ENCODE measurements at regions not wholly inside any gene's neighbourhood (a gene's known extent, or its start where the extent isn't known, plus 50 kb on each side); places are given as distances from the start of the nearest gene placed in this dataset.

DNA sequence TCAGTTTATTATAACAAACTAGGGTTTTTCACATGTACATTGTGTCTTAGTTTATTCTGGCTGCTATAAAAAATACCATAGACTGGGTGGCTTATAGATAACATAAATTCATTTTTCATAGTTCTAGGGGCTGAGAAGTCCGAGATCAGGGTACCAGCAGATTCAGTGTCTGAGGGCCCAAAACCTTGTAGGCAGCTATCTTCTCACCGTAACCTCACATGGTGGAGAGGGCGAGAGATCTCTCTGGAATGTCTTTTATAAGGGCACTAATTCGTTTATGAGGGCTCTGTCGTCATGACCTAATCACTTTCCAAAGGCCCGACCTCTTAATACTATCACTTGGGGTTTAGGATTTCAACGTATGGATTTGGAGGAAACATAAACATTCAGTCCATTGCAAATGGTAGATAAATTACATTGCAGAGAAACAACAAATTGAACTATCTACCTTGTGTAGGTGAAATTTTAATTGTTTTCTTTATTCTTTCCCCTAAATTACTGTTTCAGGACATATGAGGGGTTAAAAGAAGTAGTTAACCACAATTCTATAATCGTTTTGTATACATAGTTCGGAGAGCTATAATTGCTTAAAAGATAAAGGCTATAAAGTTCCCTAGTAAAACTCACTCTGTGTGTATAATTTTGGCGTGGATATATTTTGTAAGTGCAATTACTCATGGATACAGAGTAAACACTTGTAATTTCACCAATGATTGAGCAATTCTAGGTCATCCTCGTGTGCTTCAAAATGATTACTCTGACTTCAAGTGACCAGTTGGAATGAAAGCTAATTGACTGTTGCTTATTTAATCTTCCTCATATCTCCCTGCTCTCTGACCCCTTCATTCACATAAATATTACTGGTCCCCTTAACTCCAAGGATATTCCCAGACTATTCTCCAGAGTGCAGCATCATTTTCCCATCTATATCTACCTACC, 247.5 kb upstream of the TMEM161B start:
- TF ChIP-seq BRCA1 (IDR thresholded peaks at IDR 0.05; ENCODE audit: low read depth, low read length) (no peak), GABPA (IDR thresholded peaks at IDR 0.05; ENCODE audit: low read depth) (no peak), TAF1 (IDR thresholded peaks at IDR 0.05; ENCODE audit: borderline replicate concordance, low read depth, low read length) (no peak), ATF7 (IDR thresholded peaks at IDR 0.05; ENCODE audit: low read depth) (no peak), TCF12 (IDR thresholded peaks at IDR 0.05; ENCODE audit: low read depth, low read length) (no peak)

All from GM12878 (cell line).